Endothelial cell of umbilical vein (primary cell): ENCODE measurements at regions not wholly inside any gene's neighbourhood (a gene's known extent, or its start where the extent isn't known, plus 50 kb on each side); places are given as distances from the start of the nearest gene placed in this dataset.

Source experiments
- CTCF ChIP-seq, 2 donors: IDR thresholded peaks; 1 replicate in 1 of 2; 2 replicates in 1 of 2; pipeline ENCODE4 v1.5.1; 2011; ENCODE audit warnings: low read length in 2 of 2, mild to moderate bottlenecking in 2 of 2, moderate library complexity in 2 of 2, control low read depth in 1 of 2, inconsistent platforms in 1 of 2, low read depth in 1 of 2; ENCODE audit not compliant: insufficient read depth in 1 of 2; ENCODE audit errors: extremely low read depth in 1 of 2
- EZH2 ChIP-seq: IDR thresholded peaks from 2 replicates; pipeline ENCODE4 v1.6.1; 2012; ENCODE audit warnings: borderline replicate concordance, low read depth, mild to moderate bottlenecking, moderate library complexity, low read length, inconsistent platforms; ENCODE audit not compliant: severe bottlenecking
- MAX ChIP-seq: IDR thresholded peaks from 2 replicates; pipeline ENCODE4 v1.6.1; 2011; ENCODE audit not compliant: insufficient read depth, insufficient read length
- MYC ChIP-seq: IDR thresholded peaks from one replicate; pipeline ENCODE4 v1.6.1; 2011; ENCODE audit warnings: mild to moderate bottlenecking, low read depth, low read length
- POLR2A ChIP-seq: IDR thresholded peaks from 2 replicates; pipeline ENCODE4 v1.6.1; 2012; ENCODE audit warnings: low read depth, mild to moderate bottlenecking, control low read depth, low read length
- POLR2AphosphoS5 ChIP-seq: IDR thresholded peaks from 2 replicates; pipeline ENCODE4 v1.6.1; 2012; ENCODE audit warnings: low read depth, mild to moderate bottlenecking, control low read depth, low read length, moderate library complexity; ENCODE audit not compliant: insufficient read depth

GRCh38 chr9:107109324-107109723 is 173.8 kb upstream of the RAD23B start:
- TF ChIP-seq CTCF (IDR thresholded peaks at IDR 0.05; ENCODE audit: extremely low read depth in 1 of 2, insufficient read depth in 1 of 2, low read depth in 1 of 2, low read length in 2 of 2) (no peak), POLR2A (no peak), EZH2 (no peak), POLR2AphosphoS5 (no peak), MAX (no peak), MYC (no peak)
